SH-SY5Y (cell line): ENCODE measurements at regions not wholly inside any gene's neighbourhood (a gene's known extent, or its start where the extent isn't known, plus 50 kb on each side); places are given as distances from the start of the nearest gene placed in this dataset.

ENCODE experiments used
- GATA2 ChIP-seq: IDR thresholded peaks from 2 replicates; pipeline ENCODE4 v1.6.1; 2011; ENCODE audit warnings: mild to moderate bottlenecking, low read depth, low read length
- GATA3 ChIP-seq: IDR thresholded peaks from 2 replicates; pipeline ENCODE4 v1.6.1; 2011; ENCODE audit warnings: low read depth, mild to moderate bottlenecking, low read length, moderate library complexity

- no peak for TF ChIP-seq GATA2
- TF ChIP-seq GATA3 = no peak
Observed at GRCh38 chr5:72723581-72723980, 92.9 kb upstream of the TNPO1 start.
